DMS114 treated with DMSO at 0.1 percent for 48 hours (cell line): ENCODE measurements at regions not wholly inside any gene's neighbourhood (a gene's known extent, or its start where the extent isn't known, plus 50 kb on each side); places are given as distances from the start of the nearest gene placed in this dataset.

ENCODE experiments used
- DNase-seq: peaks from one replicate; lab custom pipeline; 2025; ENCODE audit not compliant: unreplicated experiment; lab: John Stamatoyannopoulos, UW

DNA sequence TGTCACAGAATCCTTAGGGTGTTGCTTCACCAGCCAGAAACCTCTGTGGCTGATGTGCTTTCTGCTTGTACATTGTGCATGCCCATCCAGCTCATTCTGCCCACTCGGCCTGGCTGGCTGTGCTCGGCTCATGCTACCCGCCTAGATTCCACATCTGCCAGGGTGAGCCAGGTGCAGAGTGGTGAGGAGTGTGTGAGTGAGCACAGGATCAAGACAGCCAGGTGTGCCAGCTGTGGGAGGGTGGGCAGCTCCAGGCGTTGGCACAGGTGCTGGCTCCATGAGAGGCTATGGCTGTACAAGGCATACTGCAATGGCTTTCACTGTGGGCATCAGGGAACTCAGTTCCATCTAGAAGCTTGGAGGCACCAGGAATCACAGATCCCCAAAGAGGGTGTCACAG is 1321.8 kb upstream of the CRIM1 start:
- no peak for DNase-seq

DNA sequence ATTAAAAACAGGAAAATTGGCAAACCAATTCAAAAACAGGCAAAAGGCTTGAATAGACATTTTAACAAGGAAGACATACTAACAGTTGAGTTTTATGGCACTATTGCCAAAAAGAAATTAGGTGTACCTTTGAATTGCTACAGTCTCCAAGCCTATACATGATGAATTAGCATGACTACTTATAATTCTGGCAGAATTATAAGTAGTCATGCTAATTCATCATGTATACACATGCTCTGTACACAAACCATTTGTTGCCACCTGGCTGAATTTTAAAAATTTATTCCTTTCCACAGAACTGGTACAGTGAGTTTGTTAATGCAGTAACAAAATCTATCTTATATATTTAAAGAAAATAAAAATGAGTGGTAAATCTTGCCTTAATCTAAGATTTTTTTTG is 1332.0 kb upstream of the CRIM1 start:
- DNase-seq, result no peak

DNA sequence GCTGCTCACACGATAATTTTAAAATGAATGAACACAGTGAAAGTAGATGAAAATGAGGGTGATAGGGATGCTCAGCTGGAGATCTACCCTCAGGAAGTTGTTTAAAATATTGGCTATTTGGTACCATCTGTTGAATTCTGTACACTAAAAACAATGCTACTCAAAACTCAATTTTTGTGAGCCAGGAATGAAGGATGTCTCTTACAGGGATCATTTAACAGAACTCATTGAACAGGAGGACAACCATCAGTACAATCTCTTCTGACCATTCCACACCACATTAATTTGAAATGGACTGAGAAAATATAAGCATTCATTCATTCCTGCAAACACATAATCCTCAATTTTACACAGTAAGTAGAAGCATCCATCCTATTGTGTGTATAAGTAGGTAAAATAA is 1355.1 kb upstream of the CRIM1 start:
- no peak for DNase-seq

DNA sequence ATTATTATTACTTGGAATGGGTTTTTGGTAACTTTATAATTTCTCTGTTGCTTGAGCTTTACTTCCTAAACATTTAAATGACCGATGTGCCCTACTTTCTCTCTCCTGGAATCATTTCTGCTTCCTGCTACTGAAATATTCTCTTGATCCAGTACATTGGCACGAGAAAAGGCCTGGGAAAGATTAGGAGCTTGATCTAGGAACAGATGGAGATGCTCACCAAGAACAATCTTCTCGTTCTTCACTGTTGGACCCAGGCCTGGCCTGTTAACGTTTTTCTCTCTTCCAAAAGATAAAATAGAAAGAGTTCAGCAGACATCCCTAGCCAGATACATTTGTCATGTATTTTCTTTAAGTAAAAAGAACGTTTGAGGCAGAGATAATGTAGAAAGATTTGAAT is 1356.8 kb upstream of the CRIM1 start:
- no peak for DNase-seq

GRCh38 chr2:34997779-34998178 is 1357.8 kb upstream of the CRIM1 start:
- no peak for DNase-seq

GRCh38 chr2:34995196-34995595 is 1360.4 kb upstream of the CRIM1 start:
- DNase-seq, result no peak

DNA sequence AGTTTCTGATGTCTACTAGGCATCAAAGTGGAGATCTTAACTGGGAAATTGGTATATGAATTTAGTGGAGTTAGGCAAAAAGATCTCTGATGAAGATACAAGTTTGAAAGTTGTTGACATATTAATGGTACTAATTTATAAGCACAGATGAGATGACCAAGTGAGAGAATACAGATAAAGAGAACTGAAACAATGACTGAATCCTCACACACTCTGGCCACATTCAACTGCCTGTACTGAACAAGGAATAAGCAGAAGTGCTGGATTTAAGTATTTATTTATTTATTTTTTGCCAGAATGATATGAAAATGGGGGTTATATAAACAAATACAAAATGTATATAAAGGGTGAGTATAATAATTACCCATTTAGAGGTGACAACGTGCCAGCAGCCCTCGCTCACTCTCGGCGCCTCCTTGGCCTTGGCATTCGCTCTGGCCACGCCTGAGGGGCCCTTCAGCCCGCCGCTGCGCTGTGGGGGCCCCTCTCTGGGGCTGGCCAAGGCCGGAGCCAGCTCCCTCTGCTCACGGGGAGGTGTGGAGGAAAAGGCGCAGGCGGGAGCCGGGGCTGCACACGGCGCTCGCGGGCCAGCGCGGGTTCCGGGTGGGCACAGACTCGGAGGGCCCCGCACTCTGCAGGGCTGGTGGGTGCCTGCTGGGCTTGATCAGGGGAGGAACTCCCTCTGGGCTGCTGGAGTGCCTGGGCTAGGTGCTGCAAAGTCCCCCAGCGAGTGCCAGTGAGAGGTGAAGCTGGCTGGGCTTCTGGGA is 1363.9 kb upstream of the CRIM1 start:
- no peak for DNase-seq

- DNase-seq, result no peak
Observed at GRCh38 chr2:34985474-34985873, 1370.1 kb upstream of the CRIM1 start.

DNA sequence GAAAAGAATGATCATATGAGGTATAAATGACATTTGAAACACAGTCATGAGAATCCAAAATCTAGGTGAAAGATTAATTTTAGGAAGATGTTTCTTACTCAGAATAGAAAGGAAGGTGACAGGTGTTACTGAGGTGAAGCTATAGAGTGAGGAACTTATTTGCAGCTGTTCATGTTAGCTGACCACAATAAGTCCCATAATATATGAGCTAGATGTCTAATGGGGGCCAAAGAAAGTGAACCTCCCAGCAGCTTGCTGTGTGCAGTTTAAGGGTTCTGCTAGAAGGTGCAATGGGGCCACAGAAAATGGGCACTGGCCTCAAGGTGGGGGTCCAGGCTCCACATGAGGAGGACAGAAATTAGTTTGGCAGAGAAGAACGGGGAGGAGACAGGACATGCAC is 1374.9 kb upstream of the CRIM1 start:
- DNase-seq, result no peak

DNA sequence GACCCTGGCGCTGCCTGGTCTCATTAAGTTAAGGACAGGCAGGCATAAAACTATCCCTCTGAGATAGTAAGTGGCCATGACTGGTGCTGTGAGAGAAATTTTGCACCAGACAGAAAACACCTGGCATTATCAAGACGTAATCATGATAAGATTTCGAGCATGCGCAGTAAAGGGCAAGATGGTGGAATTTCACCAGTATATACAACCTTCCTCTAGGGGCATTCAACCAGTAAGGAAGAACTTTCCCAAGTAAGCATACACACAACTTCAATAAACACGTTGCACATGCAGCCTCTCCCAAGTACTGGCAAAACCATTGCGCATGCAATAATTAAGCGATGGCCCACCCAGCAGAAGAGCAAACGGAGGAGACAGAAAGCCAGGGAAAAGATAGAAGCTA is 1376.4 kb upstream of the CRIM1 start:
- no peak for DNase-seq

GRCh38 chr2:34961822-34962221 is 1362.7 kb upstream of the FAM98A start:
- no peak for DNase-seq

DNA sequence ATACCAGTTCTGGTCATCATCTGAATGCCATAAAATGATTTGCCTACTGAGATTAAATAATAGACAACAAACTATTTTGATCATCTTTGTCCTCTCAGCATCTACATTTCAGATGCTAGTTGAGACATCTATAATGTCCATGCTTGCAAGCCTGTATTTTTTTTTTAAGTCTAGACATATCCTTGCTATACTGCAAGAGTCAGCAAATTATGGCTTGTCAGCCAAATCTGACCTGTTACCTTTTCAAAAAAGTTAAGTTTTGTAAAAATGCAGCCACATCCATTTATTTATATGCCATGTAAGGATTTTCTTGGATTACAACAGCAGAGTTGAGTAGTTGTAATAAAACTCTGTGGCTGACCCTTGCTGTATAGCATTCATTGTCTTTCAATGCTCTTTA is 1355.7 kb upstream of the FAM98A start:
- DNase-seq, result no peak

GRCh38 chr2:34950797-34951196 is 1351.7 kb upstream of the FAM98A start:
- no peak for DNase-seq

GRCh38 chr2:34949316-34949715 is 1350.2 kb upstream of the FAM98A start:
- DNase-seq, result no peak

GRCh38 chr2:34936089-34936488 is 1337.0 kb upstream of the FAM98A start:
- DNase-seq, result no peak

GRCh38 chr2:34912084-34912483 is 1313.0 kb upstream of the FAM98A start:
- no peak for DNase-seq

DNA sequence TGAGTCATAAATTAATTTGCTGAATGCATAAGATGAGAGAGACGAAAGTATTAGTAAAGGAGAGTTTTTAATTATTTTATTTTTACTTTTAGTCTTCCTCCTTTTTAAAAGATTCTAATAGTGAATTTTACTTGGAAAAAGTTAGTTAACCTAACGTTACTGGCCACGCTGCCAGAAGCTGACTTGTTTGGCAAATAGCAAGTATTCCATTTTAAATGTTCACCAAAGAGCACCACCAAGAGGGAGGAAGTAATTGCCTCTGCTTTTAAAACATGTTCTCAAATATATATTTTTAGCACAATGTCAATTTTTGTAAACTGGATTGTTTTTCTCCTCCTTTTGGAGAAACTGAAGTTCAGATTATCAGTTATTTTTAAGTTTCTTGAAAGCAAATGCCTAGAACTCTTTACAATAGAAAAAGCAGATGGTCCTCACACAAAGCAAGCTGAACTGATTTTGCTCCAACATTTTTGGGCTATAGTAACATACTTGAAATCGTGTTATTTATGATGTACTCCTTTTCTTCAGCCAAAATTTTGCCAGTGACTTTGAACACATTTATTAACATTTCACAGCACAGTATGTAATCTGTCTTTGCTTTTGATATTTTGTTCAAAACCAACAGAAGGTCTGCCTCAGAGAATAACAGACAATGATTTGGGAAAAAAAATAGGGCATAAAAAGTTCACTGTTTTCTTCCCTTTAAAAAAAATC is 1311.0 kb upstream of the FAM98A start:
- no peak for DNase-seq

- no peak for DNase-seq
Observed at GRCh38 chr2:34907812-34908211, 1308.7 kb upstream of the FAM98A start.

DNA sequence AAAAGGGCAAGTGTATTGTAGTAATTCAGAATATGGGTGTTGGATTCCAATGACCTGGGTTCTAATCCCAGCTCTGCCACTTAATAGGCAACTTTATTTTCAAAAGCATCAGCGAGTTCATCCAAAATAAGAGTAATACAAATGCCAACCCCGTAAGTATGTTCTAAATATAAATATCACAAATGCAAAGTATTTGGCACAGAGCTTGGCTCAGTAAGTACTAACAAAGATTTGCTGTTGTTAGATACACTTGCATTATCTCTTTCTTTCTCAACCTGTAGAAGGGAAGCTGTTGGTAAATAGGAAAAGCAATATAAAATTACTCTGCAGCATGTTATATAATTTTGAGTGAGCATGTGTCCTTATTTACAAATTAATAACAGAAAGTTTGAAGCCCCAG is 1302.6 kb upstream of the FAM98A start:
- no peak for DNase-seq

GRCh38 chr2:34899079-34899478 is 1300.0 kb upstream of the FAM98A start:
- no peak for DNase-seq

DNA sequence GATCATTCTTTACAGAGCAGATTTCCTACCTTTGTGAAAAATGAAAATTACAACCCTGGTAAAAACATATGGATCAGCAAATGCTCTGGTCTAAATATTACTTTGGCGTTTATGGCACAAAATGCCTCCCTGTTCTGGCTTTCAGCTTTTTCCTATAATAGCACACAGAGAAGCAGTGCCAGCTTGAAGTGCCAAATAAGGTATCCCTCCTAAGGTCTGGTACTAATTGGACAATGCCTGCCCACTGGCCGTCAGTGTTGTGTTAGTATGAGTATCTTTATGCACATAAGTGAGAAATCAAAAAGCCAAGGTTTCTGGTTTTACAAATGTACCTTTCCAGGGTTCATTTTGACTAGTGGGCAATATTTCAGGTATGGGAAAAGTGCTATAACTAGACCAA is 1293.7 kb upstream of the FAM98A start:
- no peak for DNase-seq

DNA sequence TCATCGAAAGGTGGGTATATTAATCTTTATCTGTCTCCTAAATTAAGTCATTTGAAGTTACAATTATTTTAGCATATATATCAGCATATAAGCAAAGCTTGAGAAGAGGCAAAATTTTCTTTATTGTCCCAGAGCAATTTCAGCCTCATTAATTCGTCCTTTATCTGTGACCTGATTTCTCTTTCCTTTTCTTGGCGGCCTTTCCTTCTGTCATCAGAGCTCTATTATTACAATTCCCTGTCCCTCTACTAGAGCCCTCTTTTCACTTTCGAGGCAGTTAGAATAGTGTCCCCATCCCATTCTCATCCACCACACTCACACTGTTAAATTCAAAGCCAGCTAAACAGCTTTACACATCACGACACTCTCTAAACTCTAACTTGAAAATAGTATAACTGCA is 1293.2 kb upstream of the FAM98A start:
- DNase-seq, result no peak
